SU-DHL-6 (cell line): ENCODE measurements at regions not wholly inside any gene's neighbourhood (a gene's known extent, or its start where the extent isn't known, plus 50 kb on each side); places are given as distances from the start of the nearest gene placed in this dataset.

Source experiments
- EZH2phosphoT487 ChIP-seq: fragments of 200-600 bp; sonication (generic), shearing (Covaris generic); conservative IDR thresholded peaks from 2 replicates; pipeline ENCODE4 v1.6.1; 2018; ENCODE audit warnings: mild to moderate bottlenecking, antibody characterized with exemption, low read length, moderate library complexity, mixed read lengths
- TF ChIP-seq, protein P1 (sequence below): fragments of 200-600 bp; sonication (generic); IDR thresholded peaks from one replicate; pipeline ENCODE4 v1.5.1; 2017; ENCODE audit warnings: antibody characterized with exemption, mild to moderate bottlenecking, low read length, moderate library complexity; ENCODE audit not compliant: insufficient read depth, poor library complexity, severe bottlenecking

DNA sequence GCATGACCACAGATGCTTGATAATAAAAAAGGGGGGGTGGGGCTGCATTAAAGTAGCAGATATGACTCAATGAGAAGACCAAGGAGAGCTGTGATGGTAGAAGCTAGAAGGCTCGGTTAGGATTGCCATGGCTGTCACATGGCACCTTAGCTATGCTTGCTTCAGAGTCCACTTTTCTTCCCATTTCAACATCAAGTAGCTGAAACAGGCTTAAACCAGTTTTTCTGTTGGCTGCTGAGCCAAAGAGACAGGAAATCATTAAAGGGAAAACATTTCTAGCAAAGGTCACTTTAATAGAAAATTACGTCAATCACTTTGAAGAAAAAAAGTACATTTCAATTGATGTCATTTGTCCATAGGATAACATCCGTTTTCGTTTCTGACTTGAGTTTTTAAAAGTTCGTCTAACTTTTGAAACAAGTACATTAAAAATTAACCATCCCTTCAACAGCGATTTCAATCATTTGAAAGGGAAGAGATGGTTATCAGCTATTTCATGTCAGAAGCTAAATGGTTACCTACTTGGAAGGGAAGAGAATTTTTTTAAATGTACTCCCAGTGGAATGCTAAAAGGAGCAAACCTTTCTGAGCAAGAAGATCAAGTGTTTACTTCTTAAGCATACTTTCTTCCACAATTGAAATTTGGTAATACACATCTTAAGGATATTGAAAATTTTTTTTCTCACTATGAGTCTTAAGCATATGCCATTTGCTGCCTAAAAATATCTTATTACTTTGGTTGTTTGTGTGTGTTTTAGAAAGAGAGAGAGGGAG lies 488.1 kb upstream of the PRMT6 start:
- TF ChIP-seq, protein P1, sequence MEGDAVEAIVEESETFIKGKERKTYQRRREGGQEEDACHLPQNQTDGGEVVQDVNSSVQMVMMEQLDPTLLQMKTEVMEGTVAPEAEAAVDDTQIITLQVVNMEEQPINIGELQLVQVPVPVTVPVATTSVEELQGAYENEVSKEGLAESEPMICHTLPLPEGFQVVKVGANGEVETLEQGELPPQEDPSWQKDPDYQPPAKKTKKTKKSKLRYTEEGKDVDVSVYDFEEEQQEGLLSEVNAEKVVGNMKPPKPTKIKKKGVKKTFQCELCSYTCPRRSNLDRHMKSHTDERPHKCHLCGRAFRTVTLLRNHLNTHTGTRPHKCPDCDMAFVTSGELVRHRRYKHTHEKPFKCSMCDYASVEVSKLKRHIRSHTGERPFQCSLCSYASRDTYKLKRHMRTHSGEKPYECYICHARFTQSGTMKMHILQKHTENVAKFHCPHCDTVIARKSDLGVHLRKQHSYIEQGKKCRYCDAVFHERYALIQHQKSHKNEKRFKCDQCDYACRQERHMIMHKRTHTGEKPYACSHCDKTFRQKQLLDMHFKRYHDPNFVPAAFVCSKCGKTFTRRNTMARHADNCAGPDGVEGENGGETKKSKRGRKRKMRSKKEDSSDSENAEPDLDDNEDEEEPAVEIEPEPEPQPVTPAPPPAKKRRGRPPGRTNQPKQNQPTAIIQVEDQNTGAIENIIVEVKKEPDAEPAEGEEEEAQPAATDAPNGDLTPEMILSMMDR = no peak
- no peak for TF ChIP-seq EZH2phosphoT487
